H9 (cell line): ENCODE measurements at regions not wholly inside any gene's neighbourhood (a gene's known extent, or its start where the extent isn't known, plus 50 kb on each side); places are given as distances from the start of the nearest gene placed in this dataset.

Experiments used
- DNase-seq: peaks from one replicate; pipeline ENCODE4 v3.0.0-alpha.2; 2017
- H2AFZ ChIP-seq: one replicate; pipeline ENCODE4 v1.6.1; 2013; ENCODE audit warnings: mild to moderate bottlenecking, low read length, control low read depth, moderate library complexity
- H2AK5ac ChIP-seq: 2 replicates; pipeline ENCODE4 v1.6.1; 2013; ENCODE audit warnings: low read length, control low read depth, mixed read lengths; ENCODE audit not compliant: insufficient read length
- H2BK120ac ChIP-seq: one replicate; pipeline ENCODE4 v1.6.1; 2013; ENCODE audit warnings: low read depth, mild to moderate bottlenecking, low read length, control low read depth, inconsistent platforms; ENCODE audit not compliant: poor library complexity, severe bottlenecking
- H2BK12ac ChIP-seq: 2 replicates; pipeline ENCODE4 v1.6.1; 2013; ENCODE audit warnings: low read length, control low read depth, mixed read lengths, low read depth; ENCODE audit not compliant: insufficient read length
- H2BK15ac ChIP-seq: 2 replicates; pipeline ENCODE4 v1.6.1; 2013; ENCODE audit warnings: low read depth, low read length, control low read depth
- H2BK20ac ChIP-seq: one replicate; pipeline ENCODE4 v1.6.1; 2013; ENCODE audit warnings: low read depth, mild to moderate bottlenecking, low read length, control low read depth, inconsistent platforms; ENCODE audit not compliant: poor library complexity, severe bottlenecking
- H2BK5ac ChIP-seq: 2 replicates; pipeline ENCODE4 v1.6.1; 2013; ENCODE audit warnings: low read length, control low read depth, mixed read lengths; ENCODE audit not compliant: insufficient read length
- H3K14ac ChIP-seq: 2 replicates; pipeline ENCODE4 v1.6.1; 2013; ENCODE audit warnings: low read length, control low read depth; ENCODE audit not compliant: insufficient read depth
- H3K18ac ChIP-seq: 2 replicates; pipeline ENCODE4 v1.6.1; 2013; ENCODE audit warnings: low read depth, mild to moderate bottlenecking, mixed read lengths, low read length, control low read depth; ENCODE audit not compliant: insufficient read length
- H3K23ac ChIP-seq: 2 replicates; pipeline ENCODE4 v1.6.1; 2013; ENCODE audit warnings: low read length, control low read depth, mixed read lengths, low read depth; ENCODE audit not compliant: insufficient read length
- H3K23me2 ChIP-seq: 2 replicates; pipeline ENCODE4 v1.6.1; 2013; ENCODE audit warnings: low read depth, mild to moderate bottlenecking, mixed read lengths, low read length, control low read depth; ENCODE audit not compliant: insufficient read length, poor library complexity, severe bottlenecking
- H3K27ac ChIP-seq: 2 replicates; pipeline ENCODE4 v1.5.1; 2013; ENCODE audit warnings: low read length, control low read depth, mixed read lengths, low read depth; ENCODE audit not compliant: insufficient read length
- H3K27me3 ChIP-seq: 2 replicates; pipeline ENCODE4 v1.6.1; 2013; ENCODE audit warnings: low read length, control low read depth, inconsistent platforms; ENCODE audit not compliant: insufficient read depth
- H3K4ac ChIP-seq: 2 replicates; pipeline ENCODE4 v1.6.1; 2013; ENCODE audit warnings: low read depth, mild to moderate bottlenecking, control low read depth, inconsistent platforms, low read length, moderate library complexity
- H3K4me1 ChIP-seq: 2 replicates; pipeline ENCODE4 v1.6.1; 2013; ENCODE audit warnings: low read length, control low read depth, inconsistent platforms; ENCODE audit not compliant: insufficient read depth
- H3K4me2 ChIP-seq: 2 replicates; pipeline ENCODE4 v1.6.1; 2013; ENCODE audit warnings: low read length, control low read depth, mixed read lengths; ENCODE audit not compliant: insufficient read length, insufficient read depth
- H3K56ac ChIP-seq: 2 replicates; pipeline ENCODE4 v1.6.1; 2013; ENCODE audit warnings: low read depth, mild to moderate bottlenecking, mixed read lengths, low read length, control low read depth; ENCODE audit not compliant: insufficient read length
- H3K79me1 ChIP-seq: 2 replicates; pipeline ENCODE4 v1.6.1; 2013; ENCODE audit warnings: low read depth, mild to moderate bottlenecking, moderate library complexity, low read length, control low read depth, inconsistent platforms; ENCODE audit not compliant: insufficient read depth, poor library complexity, severe bottlenecking
- H3K79me2 ChIP-seq: 2 replicates; pipeline ENCODE4 v1.6.1; 2013; ENCODE audit warnings: low read length, control low read depth, inconsistent platforms; ENCODE audit not compliant: insufficient read depth
- H3K9ac ChIP-seq: 2 replicates; pipeline ENCODE4 v1.6.1; 2013; ENCODE audit warnings: low read length, control low read depth, mixed read lengths; ENCODE audit not compliant: insufficient read length; ENCODE audit errors: extremely low read depth
- H3K9me3 ChIP-seq: one replicate; pipeline ENCODE4 v1.6.1; 2013; ENCODE audit warnings: low read depth, low read length, inconsistent platforms; ENCODE audit not compliant: control insufficient read depth
- H3T11ph ChIP-seq: one replicate; pipeline ENCODE4 v1.6.1; 2013; ENCODE audit warnings: mild to moderate bottlenecking, low read length, control low read depth, inconsistent platforms
- H4K20me1 ChIP-seq: one replicate; pipeline ENCODE4 v1.6.1; 2013; ENCODE audit not compliant: control insufficient read depth, insufficient read length, insufficient read depth
- H4K5ac ChIP-seq: 2 replicates; pipeline ENCODE4 v1.6.1; 2013; ENCODE audit warnings: low read depth, mild to moderate bottlenecking, mixed read lengths, low read length, control low read depth; ENCODE audit not compliant: insufficient read length
- H4K8ac ChIP-seq: replicated peaks from 2 replicates; pipeline ENCODE4 v1.6.1; 2013; ENCODE audit warnings: low read length, control low read depth, mixed read lengths, low read depth; ENCODE audit not compliant: insufficient read length
- H4K91ac ChIP-seq: 2 replicates; pipeline ENCODE4 v1.6.1; 2013; ENCODE audit warnings: low read depth, mild to moderate bottlenecking, moderate library complexity, mixed read lengths, low read length, control low read depth; ENCODE audit not compliant: insufficient read length
- H3K27ac Mint-ChIP-seq, 3 experiments: 2 replicates in 2 of 3; 3 replicates in 1 of 3; pipeline ENCODE4 v1.8.0; 2020 to 2021; ENCODE audit warnings: mixed read lengths in 3 of 3, mild to moderate bottlenecking in 1 of 3, moderate library complexity in 1 of 3
- H3K27me3 Mint-ChIP-seq: 2 replicates; pipeline ENCODE4 v1.8.0; 2021; ENCODE audit warnings: low read depth, mild to moderate bottlenecking, moderate library complexity, mixed read lengths
- H3K36me3 Mint-ChIP-seq, 3 experiments: 2 replicates in 2 of 3; 3 replicates in 1 of 3; pipeline ENCODE4 v1.8.0; 2020 to 2021; ENCODE audit warnings: low read depth in 3 of 3, mixed read lengths in 3 of 3; ENCODE audit not compliant: insufficient read depth in 1 of 3
- H3K4me1 Mint-ChIP-seq, 2 experiments: 2 replicates each; pipeline ENCODE4 v1.8.0; 2020; ENCODE audit warnings: mixed read lengths in 2 of 2
- H3K4me3 Mint-ChIP-seq, 2 experiments: 2 replicates in 1 of 2; 3 replicates in 1 of 2; pipeline ENCODE4 v1.8.0; 2020 to 2021; ENCODE audit warnings: mild to moderate bottlenecking in 2 of 2, mixed read lengths in 2 of 2, moderate library complexity in 1 of 2
- H3K9me3 Mint-ChIP-seq, 2 experiments: 2 replicates in 1 of 2; 3 replicates in 1 of 2; pipeline ENCODE4 v1.8.0; 2020; ENCODE audit warnings: mild to moderate bottlenecking in 2 of 2, mixed read lengths in 2 of 2, moderate library complexity in 1 of 2
- CTCF ChIP-seq: fragments of 200-600 bp; sonication (generic); conservative IDR thresholded peaks from 3 replicates; pipeline ENCODE4 v1.8.0; 2021; ENCODE audit warnings: antibody characterized with exemption, mild to moderate bottlenecking
- WGBS: extraction: QIAGEN DNeasy Blood & Tissue Kit; methylation state at CpG from one replicate; pipeline ENCODE4 v1.1.7; 2013; ENCODE audit warnings: missing lambda C conversion rate, low lambda C conversion rate, mixed read lengths; ENCODE audit not compliant: insufficient read length; ENCODE audit errors: extremely low coverage; 5-methylcytosine and 5-hydroxymethylcytosine counted together

GRCh38 chr2:67626656-67627055 lies 229.5 kb downstream of the ETAA1 start:
- no peak overlapping the region for H2BK5ac ChIP-seq
- H3T11ph ChIP-seq: no peak overlapping the region
- H3K23ac ChIP-seq: no peak overlapping the region
- no peak overlapping the region for H3K18ac ChIP-seq
- no peak overlapping the region for H2BK12ac ChIP-seq
- no peak overlapping the region for H3K27ac Mint-ChIP-seq
- no peaks in the 10 kb centered on the region for H3K27me3 ChIP-seq
- no peak overlapping the region for H3K4ac ChIP-seq
- no peak overlapping the region for H3K56ac ChIP-seq
- no peak overlapping the region for H2AFZ ChIP-seq
- no peak overlapping the region for H3K4me3 Mint-ChIP-seq
- peaks cover 3% of the 10 kb centered on the region for H3K27me3 Mint-ChIP-seq
- no peaks in the 10 kb centered on the region; the same call in 1 of the 2 replicates for H3K79me2 ChIP-seq
- H2BK15ac ChIP-seq: no peak overlapping the region
- H2BK20ac ChIP-seq: no peak overlapping the region
- H3K9ac ChIP-seq: no peak overlapping the region
- H3K14ac ChIP-seq: no peak overlapping the region
- no peak overlapping the region for H4K5ac ChIP-seq
- no peaks in the 10 kb centered on the region for H3K4me1 ChIP-seq
- H3K79me1 ChIP-seq: no peaks in the 10 kb centered on the region
- no peak for DNase-seq
- H3K27ac ChIP-seq: no peak overlapping the region
- no peak overlapping the region for H4K91ac ChIP-seq
- H3K23me2 ChIP-seq: no peaks in the 10 kb centered on the region
- H3K9me3 ChIP-seq: no peaks in the 10 kb centered on the region
- H3K4me1 Mint-ChIP-seq: peaks cover under 1 to 1% of the 10 kb centered on the region in 2 experiments; a peak in 1 of 4 replicates
- H3K9me3 Mint-ChIP-seq: peaks cover 4 to 5% of the 10 kb centered on the region in 2 experiments; a peak in 3 of 5 replicates
- no peak overlapping the region for H4K8ac ChIP-seq
- no CpG with 5 or more reads among the region's 4 CpGs for WGBS
- TF ChIP-seq CTCF: no peak
- no peak overlapping the region for H2BK120ac ChIP-seq
- no peak overlapping the region for H3K4me2 ChIP-seq
- H4K20me1 ChIP-seq: no peaks in the 10 kb centered on the region
- H2AK5ac ChIP-seq: no peak overlapping the region
- no peaks in the 10 kb centered on the region for H3K36me3 Mint-ChIP-seq
